ENCODE measurements at regions not wholly inside any gene's neighbourhood (a gene's known extent, or its start where the extent isn't known, plus 50 kb on each side); places are given as distances from the start of the nearest gene placed in this dataset.

GRCh38 chr1:164912290-164912689 is 353.3 kb downstream of the PBX1 start:
- Histone ChIP-seq H3K4me1 (ENCODE audit: insufficient read depth) (no peaks in the 10 kb centered on the region), H3K36me3 (no peaks in the 10 kb centered on the region), H3K27ac (no peak overlapping the region), H3K9me3 (no peaks in the 10 kb centered on the region), H3K27me3 (no peaks in the 10 kb centered on the region), H3K4me3 (no peak overlapping the region)
- TF ChIP-seq CTCF (IDR thresholded peaks at IDR 0.05) = no peak
- no peak for TF ChIP-seq POLR2A (IDR thresholded peaks at IDR 0.05)
- no peak for TF ChIP-seq EP300 (IDR thresholded peaks at IDR 0.05)
- no peak for DNase-seq
- WGBS, 3 donors = 93 to 96% (median 95%) methylated on average over 8 of the region's 8 CpGs
- intact Hi-C loops (cut with DNase I) = loop anchor here in 1 of 4 donors (5.0 kb wide), 1 partner anchor 355 kb away; the partner anchor contains the start of gene PBX1

- Histone ChIP-seq H3K4me1 (ENCODE audit: insufficient read depth) (no peaks in the 10 kb centered on the region), H3K36me3 (no peaks in the 10 kb centered on the region), H3K27me3 (no peaks in the 10 kb centered on the region), H3K4me3 (no peak overlapping the region), H3K27ac (no peak overlapping the region), H3K9me3 (no peaks in the 10 kb centered on the region)
- 93 to 97% (median 97%) methylated on average over 2 of the region's 2 CpGs for WGBS, 3 donors
- TF ChIP-seq EP300 (IDR thresholded peaks at IDR 0.05) (no peak), CTCF (IDR thresholded peaks at IDR 0.05) (no peak), POLR2A (IDR thresholded peaks at IDR 0.05) (no peak)
- DNase-seq = no peak
- intact Hi-C loops (cut with DNase I) = loop anchor here in 1 of 4 donors (5.0 kb wide), 1 partner anchor 353 kb away; the partner anchor contains the start of gene PBX1
These were observed 351.7 kb downstream of the PBX1 start for GRCh38 chr1:164910671-164911070.

- intact Hi-C loops (cut with DNase I) = no loop called here
- no peak overlapping the region for H3K4me3 ChIP-seq
- no peaks in the 10 kb centered on the region for H3K36me3 ChIP-seq
- WGBS, 3 donors = 43 to 46% (median 46%) methylated on average over 2 of the region's 2 CpGs
- H3K27me3 ChIP-seq = no peaks in the 10 kb centered on the region
- no peak overlapping the region for H3K27ac ChIP-seq
- H3K9me3 ChIP-seq = no peaks in the 10 kb centered on the region
- H3K4me1 ChIP-seq (ENCODE audit: insufficient read depth) = no peaks in the 10 kb centered on the region
- no peak for TF ChIP-seq EP300 (IDR thresholded peaks at IDR 0.05)
- no peak for TF ChIP-seq CTCF (IDR thresholded peaks at IDR 0.05)
- no peak for TF ChIP-seq POLR2A (IDR thresholded peaks at IDR 0.05)
- DNase-seq = no peak
These were observed 348.7 kb downstream of the PBX1 start for GRCh38 chr1:164907666-164908065.

- Histone ChIP-seq H3K4me1 (ENCODE audit: insufficient read depth) (no peaks in the 10 kb centered on the region), H3K27ac (no peak overlapping the region), H3K9me3 (no peaks in the 10 kb centered on the region), H3K4me3 (no peak overlapping the region), H3K36me3 (no peaks in the 10 kb centered on the region), H3K27me3 (no peaks in the 10 kb centered on the region)
- 53 to 73% (median 64%) methylated on average over 9 of the region's 9 CpGs for WGBS, 3 donors
- no peak for TF ChIP-seq EP300 (IDR thresholded peaks at IDR 0.05)
- no peak for TF ChIP-seq CTCF (IDR thresholded peaks at IDR 0.05)
- no peak for TF ChIP-seq POLR2A (IDR thresholded peaks at IDR 0.05)
- DNase-seq = no peak
- intact Hi-C loops (cut with DNase I) = no loop called here
These were observed 346.9 kb downstream of the PBX1 start for GRCh38 chr1:164905869-164906268.
